Osteocyte (in vitro differentiated cells): ENCODE measurements at regions not wholly inside any gene's neighbourhood (a gene's known extent, or its start where the extent isn't known, plus 50 kb on each side); places are given as distances from the start of the nearest gene placed in this dataset.
A peak's percentile ranks its signal among the peaks of the same experiment; 100 is the strongest.

Source experiments
- DNase-seq: peaks from one replicate; pipeline ENCODE4 v3.0.0; 2021; ENCODE audit warnings: mixed read lengths; ENCODE audit not compliant: unreplicated experiment; ENCODE audit errors: extremely low spot score
- H3K27ac Mint-ChIP-seq: one replicate; pipeline ENCODE4 v1.8.0; 2021; ENCODE audit warnings: mild to moderate bottlenecking, mixed read lengths; ENCODE audit not compliant: unreplicated experiment
- H3K27me3 Mint-ChIP-seq: one replicate; pipeline ENCODE4 v1.8.0; 2021; ENCODE audit warnings: mixed read lengths; ENCODE audit not compliant: unreplicated experiment
- H3K36me3 Mint-ChIP-seq: one replicate; pipeline ENCODE4 v1.8.0; 2021; ENCODE audit warnings: mixed read lengths; ENCODE audit not compliant: unreplicated experiment
- H3K4me1 Mint-ChIP-seq: one replicate; pipeline ENCODE4 v1.8.0; 2021; ENCODE audit warnings: mixed read lengths; ENCODE audit not compliant: unreplicated experiment
- H3K4me3 Mint-ChIP-seq: one replicate; pipeline ENCODE4 v1.8.0; 2021; ENCODE audit warnings: mild to moderate bottlenecking, moderate library complexity, mixed read lengths; ENCODE audit not compliant: unreplicated experiment
- H3K9me3 Mint-ChIP-seq: one replicate; pipeline ENCODE4 v1.8.0; 2021; ENCODE audit warnings: mixed read lengths; ENCODE audit not compliant: unreplicated experiment
- TF ChIP-seq, protein P1 (sequence below): fragments of 200-600 bp; sonication (generic); IDR thresholded peaks from 2 replicates; pipeline ENCODE4 v1.5.0; 2021; ENCODE audit warnings: antibody characterized with exemption, mild to moderate bottlenecking, moderate library complexity

DNA sequence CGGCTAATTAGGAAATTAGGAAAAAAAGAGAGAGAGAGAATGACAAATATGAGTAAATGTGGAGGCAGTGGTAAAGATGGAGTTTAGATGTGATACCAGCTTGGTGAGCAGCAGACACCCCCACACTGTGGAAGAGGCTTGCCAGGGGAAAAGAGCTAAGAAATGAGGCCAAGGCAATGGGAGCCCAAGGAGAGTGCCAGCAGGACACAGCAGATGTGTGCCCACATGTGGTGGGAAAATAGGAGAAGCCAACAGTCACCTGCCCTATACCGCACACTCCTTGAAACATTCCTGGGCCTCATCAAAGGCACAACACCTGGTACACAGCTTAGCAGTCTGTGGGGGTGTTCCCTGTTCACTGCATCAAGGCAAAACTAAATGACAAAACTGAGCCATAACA is 104.9 kb downstream of the FAM76B start:
- H3K36me3 Mint-ChIP-seq, result no peaks in the 10 kb centered on the region
- peaks cover 19% of the 10 kb centered on the region for H3K4me1 Mint-ChIP-seq
- H3K27me3 Mint-ChIP-seq, result peaks cover 2% of the 10 kb centered on the region
- H3K9me3 Mint-ChIP-seq, result no peaks in the 10 kb centered on the region
- TF ChIP-seq, protein P1, sequence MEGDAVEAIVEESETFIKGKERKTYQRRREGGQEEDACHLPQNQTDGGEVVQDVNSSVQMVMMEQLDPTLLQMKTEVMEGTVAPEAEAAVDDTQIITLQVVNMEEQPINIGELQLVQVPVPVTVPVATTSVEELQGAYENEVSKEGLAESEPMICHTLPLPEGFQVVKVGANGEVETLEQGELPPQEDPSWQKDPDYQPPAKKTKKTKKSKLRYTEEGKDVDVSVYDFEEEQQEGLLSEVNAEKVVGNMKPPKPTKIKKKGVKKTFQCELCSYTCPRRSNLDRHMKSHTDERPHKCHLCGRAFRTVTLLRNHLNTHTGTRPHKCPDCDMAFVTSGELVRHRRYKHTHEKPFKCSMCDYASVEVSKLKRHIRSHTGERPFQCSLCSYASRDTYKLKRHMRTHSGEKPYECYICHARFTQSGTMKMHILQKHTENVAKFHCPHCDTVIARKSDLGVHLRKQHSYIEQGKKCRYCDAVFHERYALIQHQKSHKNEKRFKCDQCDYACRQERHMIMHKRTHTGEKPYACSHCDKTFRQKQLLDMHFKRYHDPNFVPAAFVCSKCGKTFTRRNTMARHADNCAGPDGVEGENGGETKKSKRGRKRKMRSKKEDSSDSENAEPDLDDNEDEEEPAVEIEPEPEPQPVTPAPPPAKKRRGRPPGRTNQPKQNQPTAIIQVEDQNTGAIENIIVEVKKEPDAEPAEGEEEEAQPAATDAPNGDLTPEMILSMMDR, result no peak
- no peak for DNase-seq
- H3K4me3 Mint-ChIP-seq, result no peak overlapping the region
- no peak overlapping the region for H3K27ac Mint-ChIP-seq

GRCh38 chr11:95684170-95684569 is 105.4 kb downstream of the FAM76B start:
- H3K9me3 Mint-ChIP-seq, result no peaks in the 10 kb centered on the region
- no peak overlapping the region for H3K27ac Mint-ChIP-seq
- peaks cover 2% of the 10 kb centered on the region for H3K27me3 Mint-ChIP-seq
- DNase-seq, result no peak
- TF ChIP-seq, protein P1, result no peak
- H3K4me3 Mint-ChIP-seq, result no peak overlapping the region
- H3K36me3 Mint-ChIP-seq, result no peaks in the 10 kb centered on the region
- peaks cover 23% of the 10 kb centered on the region for H3K4me1 Mint-ChIP-seq

GRCh38 chr11:95682552-95682951 is 107.0 kb downstream of the FAM76B start:
- Mint-ChIP-seq H3K4me3 (no peak overlapping the region), H3K9me3 (no peaks in the 10 kb centered on the region), H3K27ac (no peak overlapping the region), H3K4me1 (peaks cover 23% of the 10 kb centered on the region), H3K36me3 (no peaks in the 10 kb centered on the region), H3K27me3 (peaks cover 2% of the 10 kb centered on the region)
- TF ChIP-seq, protein P1, result no peak
- no peak for DNase-seq

DNA sequence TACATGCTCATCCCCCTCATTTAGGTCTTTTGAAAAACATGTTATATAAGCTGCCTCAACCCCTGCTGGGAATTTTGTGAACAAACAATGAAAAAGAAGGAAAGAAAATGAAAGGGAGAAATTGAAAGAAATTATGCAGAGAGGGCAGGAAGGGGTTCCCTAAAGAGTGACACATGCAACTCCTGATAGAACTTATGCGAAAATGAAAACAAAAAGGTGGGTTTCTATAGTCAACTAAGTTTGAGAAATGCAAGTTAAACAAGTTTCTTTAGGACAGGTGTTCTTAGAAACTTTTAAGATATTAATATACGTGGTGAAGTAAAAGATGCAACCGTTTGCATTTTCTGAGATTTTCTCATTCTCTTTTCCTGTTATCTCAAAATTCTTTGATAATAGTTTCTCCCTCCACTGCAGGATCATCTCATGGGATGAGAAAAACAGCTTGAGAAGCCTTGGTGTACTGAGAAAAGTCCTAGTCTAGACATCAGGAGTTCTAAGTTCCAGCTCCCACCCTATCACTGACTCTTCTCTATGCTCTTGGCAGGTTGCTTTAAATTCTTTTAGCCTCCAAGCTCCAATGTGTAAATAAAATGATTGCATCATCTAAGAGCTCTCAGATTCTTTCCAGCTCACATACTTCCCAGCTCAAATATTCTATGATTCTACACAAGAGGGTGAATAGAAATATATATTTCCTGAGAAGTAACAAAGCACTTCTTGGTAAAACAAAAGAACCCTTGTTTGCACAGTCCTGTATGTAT is 109.2 kb downstream of the FAM76B start:
- no peaks in the 10 kb centered on the region for H3K9me3 Mint-ChIP-seq
- H3K4me1 Mint-ChIP-seq, result peaks cover 23% of the 10 kb centered on the region
- peaks cover 5% of the 10 kb centered on the region for H3K36me3 Mint-ChIP-seq
- no peak for DNase-seq
- peak overlapping the region; percentile 83 for H3K27ac Mint-ChIP-seq
- H3K27me3 Mint-ChIP-seq, result no peaks in the 10 kb centered on the region
- no peak overlapping the region for H3K4me3 Mint-ChIP-seq
- TF ChIP-seq, protein P1, result no peak

- H3K27ac Mint-ChIP-seq, result peak overlapping the region; percentile 6
- no peaks in the 10 kb centered on the region for H3K27me3 Mint-ChIP-seq
- no peak for DNase-seq
- no peak overlapping the region for H3K4me3 Mint-ChIP-seq
- peaks cover 23% of the 10 kb centered on the region for H3K4me1 Mint-ChIP-seq
- TF ChIP-seq, protein P1, result no peak
- H3K9me3 Mint-ChIP-seq, result no peaks in the 10 kb centered on the region
- peaks cover 5% of the 10 kb centered on the region for H3K36me3 Mint-ChIP-seq
Measured at GRCh38 chr11:95678988-95679387, 110.6 kb downstream of the FAM76B start.
